Left ventricle myocardium inferior (tissue), 1 donor: ENCODE measurements at regions not wholly inside any gene's neighbourhood (a gene's known extent, or its start where the extent isn't known, plus 50 kb on each side); places are given as distances from the start of the nearest gene placed in this dataset.

ENCODE experiments used
- DNase-seq: peaks from one replicate; pipeline ENCODE4 v3.0.0-alpha.2; 2020
- H3K27ac ChIP-seq: fragments of 200-600 bp; replicated peaks from 2 replicates; pipeline ENCODE4 v1.8.0; 2021
- H3K27me3 ChIP-seq: fragments of 200-600 bp; 2 replicates; pipeline ENCODE4 v1.8.0; 2021; ENCODE audit warnings: low read depth
- H3K36me3 ChIP-seq: fragments of 200-600 bp; 2 replicates; pipeline ENCODE4 v1.8.0; 2021
- H3K4me1 ChIP-seq: fragments of 200-600 bp; 2 replicates; pipeline ENCODE4 v1.8.0; 2021
- H3K4me3 ChIP-seq: fragments of 200-600 bp; 2 replicates; pipeline ENCODE4 v1.8.0; 2021; ENCODE audit warnings: mild to moderate bottlenecking, moderate library complexity
- H3K9me3 ChIP-seq: fragments of 200-600 bp; replicated peaks from 2 replicates; pipeline ENCODE4 v1.8.0; 2021
- CTCF ChIP-seq: fragments of 200-600 bp; IDR thresholded peaks from 2 replicates; pipeline ENCODE4 v1.8.0; 2021; ENCODE audit warnings: antibody characterized with exemption, mild to moderate bottlenecking, borderline replicate concordance
- intact Hi-C: fragments of 100-400 bp; cut with micrococcal nuclease; formaldehyde crosslinking; loops from one replicate; pipeline ENCODE4 v1.11.0; 2022
- donor health status: DM: no; HTN: yes; CAD: no; lungs with severe emphysema.

- H3K4me1 ChIP-seq, result no peaks in the 10 kb centered on the region
- intact Hi-C loops, result no loop called here
- no peak for TF ChIP-seq CTCF
- DNase-seq, result no peak
- no peaks in the 10 kb centered on the region for H3K36me3 ChIP-seq
- H3K4me3 ChIP-seq, result no peak overlapping the region
- no peaks in the 10 kb centered on the region for H3K27me3 ChIP-seq
- no peak overlapping the region for H3K27ac ChIP-seq
- H3K9me3 ChIP-seq, result no peaks in the 10 kb centered on the region
Measured at GRCh38 chrX:109936114-109936513, 66.8 kb upstream of the TMEM164 start.

GRCh38 chrX:109936598-109936997, 66.3 kb upstream of the TMEM164 start:
- no peaks in the 10 kb centered on the region for H3K27me3 ChIP-seq
- H3K4me1 ChIP-seq, result no peaks in the 10 kb centered on the region
- DNase-seq, result no peak
- H3K27ac ChIP-seq, result no peak overlapping the region
- H3K4me3 ChIP-seq, result no peak overlapping the region
- no peak for TF ChIP-seq CTCF
- intact Hi-C loops, result no loop called here
- no peaks in the 10 kb centered on the region for H3K36me3 ChIP-seq
- H3K9me3 ChIP-seq, result no peaks in the 10 kb centered on the region

- DNase-seq, result no peak
- H3K9me3 ChIP-seq, result no peaks in the 10 kb centered on the region
- H3K36me3 ChIP-seq, result no peaks in the 10 kb centered on the region
- intact Hi-C loops, result no loop called here
- TF ChIP-seq CTCF, result no peak
- H3K27me3 ChIP-seq, result no peaks in the 10 kb centered on the region
- H3K4me1 ChIP-seq, result no peaks in the 10 kb centered on the region
- H3K27ac ChIP-seq, result no peak overlapping the region
- no peak overlapping the region for H3K4me3 ChIP-seq
Measured at GRCh38 chrX:109939498-109939897, 63.4 kb upstream of the TMEM164 start.

GRCh38 chrX:109940411-109940810, 62.5 kb upstream of the TMEM164 start:
- TF ChIP-seq CTCF, result no peak
- H3K9me3 ChIP-seq, result no peaks in the 10 kb centered on the region
- H3K27ac ChIP-seq, result no peak overlapping the region
- DNase-seq, result no peak
- no peaks in the 10 kb centered on the region for H3K27me3 ChIP-seq
- no peaks in the 10 kb centered on the region for H3K4me1 ChIP-seq
- no peaks in the 10 kb centered on the region for H3K36me3 ChIP-seq
- H3K4me3 ChIP-seq, result no peak overlapping the region
- intact Hi-C loops, result no loop called here

- no peak for TF ChIP-seq CTCF
- Histone ChIP-seq H3K9me3 (no peaks in the 10 kb centered on the region), H3K36me3 (no peaks in the 10 kb centered on the region), H3K27me3 (no peaks in the 10 kb centered on the region), H3K4me1 (no peaks in the 10 kb centered on the region), H3K27ac (no peak overlapping the region), H3K4me3 (no peak overlapping the region)
- DNase-seq, result no peak
- intact Hi-C loops, result no loop called here
Measured at GRCh38 chrX:109943092-109943739, 59.7 kb upstream of the TMEM164 start.

GRCh38 chrX:109943740-109944092, 59.2 kb upstream of the TMEM164 start:
- no peak overlapping the region for H3K4me3 ChIP-seq
- no peak overlapping the region for H3K27ac ChIP-seq
- no peak for TF ChIP-seq CTCF
- DNase-seq, result no peak
- intact Hi-C loops, result no loop called here
- no peaks in the 10 kb centered on the region for H3K27me3 ChIP-seq
- no peaks in the 10 kb centered on the region for H3K4me1 ChIP-seq
- no peaks in the 10 kb centered on the region for H3K9me3 ChIP-seq
- no peaks in the 10 kb centered on the region for H3K36me3 ChIP-seq
